Lung (tissue), 11 donors: ENCODE measurements at regions not wholly inside any gene's neighbourhood (a gene's known extent, or its start where the extent isn't known, plus 50 kb on each side); places are given as distances from the start of the nearest gene placed in this dataset.

ENCODE experiments used
- ATAC-seq: fragments of 200-7000 bp; cut with Tn5 transposase; one replicate; pipeline ENCODE4 v1.9.1; 2020; ENCODE audit warnings: moderate number of reproducible peaks; ENCODE audit not compliant: insufficient read depth, low FRiP score
- DNase-seq, 3 donors: peaks; one replicate each; pipeline ENCODE4 v3.0.0-alpha.2; 2013 to 2017
- H3K27ac ChIP-seq, 2 donors: one replicate each; pipeline ENCODE4 v1.5.1; 2013; ENCODE audit warnings: mild to moderate bottlenecking in 2 of 2, moderate library complexity in 2 of 2, control low read depth in 1 of 2, inconsistent platforms in 1 of 2, low read depth in 1 of 2, low read length in 1 of 2
- H3K27me3 ChIP-seq, 3 donors: one replicate each; pipeline ENCODE4 v1.5.1; 2013; ENCODE audit warnings: low read length in 2 of 3; ENCODE audit not compliant: control insufficient read depth in 3 of 3, insufficient read depth in 3 of 3
- H3K36me3 ChIP-seq, 4 donors: one replicate each; pipeline ENCODE4 v1.5.1; 2013; ENCODE audit warnings: low read length in 4 of 4, mild to moderate bottlenecking in 1 of 4, moderate library complexity in 1 of 4; ENCODE audit not compliant: control insufficient read depth in 4 of 4, insufficient read depth in 4 of 4
- H3K4me1 ChIP-seq, 5 donors: one replicate each; pipeline ENCODE4 v1.5.1; 2013; ENCODE audit warnings: low read length in 5 of 5, mild to moderate bottlenecking in 2 of 5, moderate library complexity in 1 of 5; ENCODE audit not compliant: control insufficient read depth in 5 of 5, insufficient read depth in 5 of 5
- H3K4me3 ChIP-seq: one replicate; pipeline ENCODE4 v1.5.1; 2013; ENCODE audit warnings: mild to moderate bottlenecking, control low read depth, moderate library complexity
- H3K9ac ChIP-seq, 2 donors: one replicate each; pipeline ENCODE4 v1.5.1; 2013; ENCODE audit warnings: low read length in 2 of 2, control low read depth in 1 of 2; ENCODE audit not compliant: insufficient read depth in 1 of 2
- H3K9me3 ChIP-seq, 4 donors: one replicate each; pipeline ENCODE4 v1.5.1; 2013; ENCODE audit warnings: low read length in 3 of 4, mild to moderate bottlenecking in 1 of 4, moderate library complexity in 1 of 4; ENCODE audit not compliant: control insufficient read depth in 4 of 4, insufficient read depth in 3 of 4
- WGBS, 2 donors: extraction: QIAGEN DNeasy Blood & Tissue Kit; methylation state at CpG; one replicate each; pipeline ENCODE4 v1.1.7; 2013; 5-methylcytosine and 5-hydroxymethylcytosine counted together
- TF ChIP-seq, protein P1 (sequence below): IDR thresholded peaks from 2 replicates; pipeline ENCODE4 v1.5.1; 2012; ENCODE audit warnings: mild to moderate bottlenecking; ENCODE audit errors: control extremely low read depth, extremely low read depth
- donor health status: control.
- donor health status: control.
- donor health status: Bipolar disorder and iron deficiency.
- donor health status: healthy.
- donor health status: DM: yes; HTN: yes; CAD: no.

- H3K27ac ChIP-seq = no peak overlapping the region
- H3K4me1 ChIP-seq = peaks cover 0 to 5% (median 0%) of the 10 kb centered on the region in 5 donors
These were observed 231.0 kb upstream of the GATB start for GRCh38 chr4:151991884-151992167.

GRCh38 chr4:151991001-151991883, 230.4 kb upstream of the GATB start:
- H3K36me3 ChIP-seq = no peaks in the 10 kb centered on the region
- no peaks in the 10 kb centered on the region for H3K27me3 ChIP-seq
- peak overlapping the region in 1 of 2 donors; percentile 26 for H3K27ac ChIP-seq
- DNase-seq (no peak), ATAC-seq (no peak)
- H3K4me3 ChIP-seq = no peak overlapping the region
- WGBS, 2 donors = 72 to 75% methylated on average over 10 of the region's 10 CpGs
- peaks cover 0 to 5% (median 1%) of the 10 kb centered on the region in 4 donors for H3K9me3 ChIP-seq
- no peak overlapping the region for H3K9ac ChIP-seq
- TF ChIP-seq, protein P1, sequence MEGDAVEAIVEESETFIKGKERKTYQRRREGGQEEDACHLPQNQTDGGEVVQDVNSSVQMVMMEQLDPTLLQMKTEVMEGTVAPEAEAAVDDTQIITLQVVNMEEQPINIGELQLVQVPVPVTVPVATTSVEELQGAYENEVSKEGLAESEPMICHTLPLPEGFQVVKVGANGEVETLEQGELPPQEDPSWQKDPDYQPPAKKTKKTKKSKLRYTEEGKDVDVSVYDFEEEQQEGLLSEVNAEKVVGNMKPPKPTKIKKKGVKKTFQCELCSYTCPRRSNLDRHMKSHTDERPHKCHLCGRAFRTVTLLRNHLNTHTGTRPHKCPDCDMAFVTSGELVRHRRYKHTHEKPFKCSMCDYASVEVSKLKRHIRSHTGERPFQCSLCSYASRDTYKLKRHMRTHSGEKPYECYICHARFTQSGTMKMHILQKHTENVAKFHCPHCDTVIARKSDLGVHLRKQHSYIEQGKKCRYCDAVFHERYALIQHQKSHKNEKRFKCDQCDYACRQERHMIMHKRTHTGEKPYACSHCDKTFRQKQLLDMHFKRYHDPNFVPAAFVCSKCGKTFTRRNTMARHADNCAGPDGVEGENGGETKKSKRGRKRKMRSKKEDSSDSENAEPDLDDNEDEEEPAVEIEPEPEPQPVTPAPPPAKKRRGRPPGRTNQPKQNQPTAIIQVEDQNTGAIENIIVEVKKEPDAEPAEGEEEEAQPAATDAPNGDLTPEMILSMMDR = no peak
- H3K4me1 ChIP-seq = peaks cover 0 to 5% (median 0%) of the 10 kb centered on the region in 5 donors

More at GRCh38 chr4:151991884-151992167, 231.0 kb upstream of the GATB start:
- no peak for DNase-seq
- H3K36me3 ChIP-seq = no peaks in the 10 kb centered on the region
- TF ChIP-seq, protein P1 = no peak
- no peaks in the 10 kb centered on the region for H3K27me3 ChIP-seq
- 63 to 81% methylated on average over 2 of the region's 2 CpGs for WGBS, 2 donors
- no peak overlapping the region for H3K9ac ChIP-seq
- H3K4me3 ChIP-seq = no peak overlapping the region
- no peak for ATAC-seq
- peaks cover 0 to 5% (median 1%) of the 10 kb centered on the region in 4 donors for H3K9me3 ChIP-seq

DNA sequence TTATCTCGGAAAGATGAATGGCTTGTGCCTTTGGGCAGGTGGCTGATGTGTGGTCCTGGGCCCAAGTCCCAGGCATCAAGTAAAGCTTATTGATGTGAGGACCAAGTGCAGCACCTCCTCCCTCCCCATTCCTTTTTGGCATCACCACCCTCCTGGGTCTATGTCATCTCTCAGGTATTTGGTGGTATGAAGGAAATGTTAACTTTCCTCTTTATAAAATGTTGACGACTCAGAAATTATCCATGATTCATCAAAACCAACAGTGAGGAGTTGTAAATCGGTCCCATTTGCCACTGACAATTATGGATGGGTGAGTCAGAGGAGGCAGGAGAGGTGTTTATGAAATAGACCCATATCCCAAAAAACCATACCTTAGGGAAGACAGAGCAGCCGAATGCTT, 229.4 kb upstream of the GATB start:
- Histone ChIP-seq H3K9me3 (peaks cover 0 to 5% (median 1%) of the 10 kb centered on the region in 4 donors), H3K4me1 (peaks cover 0 to 5% (median 0%) of the 10 kb centered on the region in 5 donors), H3K27me3 (no peaks in the 10 kb centered on the region), H3K27ac (no peak overlapping the region), H3K36me3 (no peaks in the 10 kb centered on the region), H3K4me3 (no peak overlapping the region), H3K9ac (no peak overlapping the region)
- DNase-seq = no peak
- 87 to 89% methylated on average over 4 of the region's 4 CpGs for WGBS, 2 donors
- ATAC-seq = no peak
- TF ChIP-seq, protein P1 = no peak
